Parathyroid adenoma (tissue), 2 donors: ENCODE measurements at regions not wholly inside any gene's neighbourhood (a gene's known extent, or its start where the extent isn't known, plus 50 kb on each side); places are given as distances from the start of the nearest gene placed in this dataset.

Experiments used
- H2AFZ ChIP-seq: fragments of 300-600 bp; sonication (generic); one replicate; pipeline ENCODE4 v1.7.0; 2017; ENCODE audit warnings: antibody characterized with exemption, mild to moderate bottlenecking
- H3K27ac ChIP-seq: fragments of 300-600 bp; sonication (generic); one replicate; pipeline ENCODE4 v1.7.0; 2017
- H3K27me3 ChIP-seq: fragments of 300-600 bp; sonication (generic); one replicate; pipeline ENCODE4 v1.7.0; 2017; ENCODE audit warnings: low read length; ENCODE audit not compliant: control insufficient read depth, insufficient read depth
- H3K36me3 ChIP-seq: fragments of 300-600 bp; sonication (generic); one replicate; pipeline ENCODE4 v1.7.0; 2017; ENCODE audit warnings: low read length; ENCODE audit not compliant: control insufficient read depth, insufficient read depth
- H3K4me1 ChIP-seq: fragments of 300-600 bp; sonication (generic); one replicate; pipeline ENCODE4 v1.7.0; 2017; ENCODE audit warnings: control low read depth
- H3K4me2 ChIP-seq: fragments of 300-600 bp; sonication (generic); one replicate; pipeline ENCODE4 v1.7.0; 2017; ENCODE audit warnings: low read length
- H3K4me3 ChIP-seq: fragments of 300-600 bp; sonication (generic); one replicate; pipeline ENCODE4 v1.7.0; 2017; ENCODE audit warnings: low read depth, low read length
- H3K79me2 ChIP-seq: fragments of 300-600 bp; sonication (generic); one replicate; pipeline ENCODE4 v1.7.0; 2017; ENCODE audit warnings: control low read depth
- H3K9ac ChIP-seq: fragments of 300-600 bp; sonication (generic); one replicate; pipeline ENCODE4 v1.7.0; 2017; ENCODE audit warnings: mild to moderate bottlenecking
- H3K9me3 ChIP-seq: fragments of 300-600 bp; sonication (generic); one replicate; pipeline ENCODE4 v1.7.0; 2017; ENCODE audit warnings: low read length; ENCODE audit not compliant: control insufficient read depth
- CTCF ChIP-seq: fragments of 300-600 bp; sonication (generic); IDR thresholded peaks from one replicate; pipeline ENCODE4 v1.7.0; 2017; ENCODE audit warnings: antibody characterized with exemption, mild to moderate bottlenecking
- donor health status: primary hyperparathyroidism.

GRCh38 chr4:120636120-120636630 lies 286.4 kb downstream of the PRDM5 start:
- H3K4me1 ChIP-seq: no peaks in the 10 kb centered on the region
- H3K9ac ChIP-seq: no peak overlapping the region
- H3K27me3 ChIP-seq: no peaks in the 10 kb centered on the region
- H3K36me3 ChIP-seq: no peaks in the 10 kb centered on the region
- no peak overlapping the region for H3K4me2 ChIP-seq
- no peak overlapping the region for H3K27ac ChIP-seq
- H3K9me3 ChIP-seq: no peaks in the 10 kb centered on the region
- H3K79me2 ChIP-seq: no peaks in the 10 kb centered on the region
- H3K4me3 ChIP-seq: no peak overlapping the region
- no peak for TF ChIP-seq CTCF
- no peak overlapping the region for H2AFZ ChIP-seq

GRCh38 chr4:120633810-120634209 lies 288.7 kb downstream of the PRDM5 start:
- Histone ChIP-seq H2AFZ (no peak overlapping the region), H3K4me3 (no peak overlapping the region), H3K4me1 (no peaks in the 10 kb centered on the region), H3K79me2 (no peaks in the 10 kb centered on the region), H3K9ac (no peak overlapping the region), H3K27me3 (no peaks in the 10 kb centered on the region), H3K9me3 (no peaks in the 10 kb centered on the region), H3K4me2 (no peak overlapping the region), H3K36me3 (no peaks in the 10 kb centered on the region), H3K27ac (no peak overlapping the region)
- no peak for TF ChIP-seq CTCF

- Histone ChIP-seq H2AFZ (no peak overlapping the region), H3K4me3 (no peak overlapping the region), H3K27me3 (no peaks in the 10 kb centered on the region), H3K27ac (no peak overlapping the region), H3K4me1 (no peaks in the 10 kb centered on the region), H3K79me2 (no peaks in the 10 kb centered on the region), H3K36me3 (no peaks in the 10 kb centered on the region), H3K4me2 (no peak overlapping the region), H3K9ac (no peak overlapping the region), H3K9me3 (no peaks in the 10 kb centered on the region)
- no peak for TF ChIP-seq CTCF
These were observed 292.1 kb downstream of the PRDM5 start for GRCh38 chr4:120630427-120630826.

- Histone ChIP-seq H3K9me3 (no peaks in the 10 kb centered on the region), H3K9ac (no peak overlapping the region), H3K4me1 (no peaks in the 10 kb centered on the region), H3K79me2 (no peaks in the 10 kb centered on the region), H3K27ac (no peak overlapping the region), H3K27me3 (no peaks in the 10 kb centered on the region), H3K4me2 (no peak overlapping the region), H2AFZ (no peak overlapping the region), H3K4me3 (no peak overlapping the region), H3K36me3 (no peaks in the 10 kb centered on the region)
- no peak for TF ChIP-seq CTCF
These were observed 292.9 kb downstream of the PRDM5 start for GRCh38 chr4:120629546-120630108.

GRCh38 chr4:120622601-120623000 lies 299.9 kb downstream of the PRDM5 start:
- Histone ChIP-seq H3K4me2 (no peak overlapping the region), H3K4me1 (no peaks in the 10 kb centered on the region), H3K9ac (no peak overlapping the region), H3K79me2 (no peaks in the 10 kb centered on the region), H3K9me3 (no peaks in the 10 kb centered on the region), H3K4me3 (no peak overlapping the region), H3K27me3 (no peaks in the 10 kb centered on the region), H2AFZ (no peak overlapping the region), H3K36me3 (no peaks in the 10 kb centered on the region), H3K27ac (no peak overlapping the region)
- TF ChIP-seq CTCF: no peak
